GM12892 (cell line): ENCODE measurements at regions not wholly inside any gene's neighbourhood (a gene's known extent, or its start where the extent isn't known, plus 50 kb on each side); places are given as distances from the start of the nearest gene placed in this dataset.
"Not testable (repeated sequence)": the region's sequence is repeated elsewhere in the genome, so short reads cannot be mapped to it uniquely, and the experiment has no call there.

Experiments
- DNase-seq: peaks from one replicate; pipeline ENCODE4 v3.0.0; 2011; ENCODE audit not compliant: insufficient read length
- FAIRE-seq: peaks from 2 replicates; lab custom pipeline; 2011; peaks lifted over from hg19 to GRCh38; lab: Jason Lieb, UNC
- POLR2A ChIP-seq: IDR thresholded peaks from 2 replicates; pipeline ENCODE4 v1.6.1; 2011; ENCODE audit warnings: low read depth, low read length, control low read depth
- POLR2AphosphoS5 ChIP-seq: IDR thresholded peaks from 2 replicates; pipeline ENCODE4 v1.6.1; 2011; ENCODE audit warnings: low read depth, low read length, control low read depth
- TAF1 ChIP-seq: IDR thresholded peaks from 2 replicates; pipeline ENCODE4 v1.6.1; 2011; ENCODE audit warnings: low read depth, mild to moderate bottlenecking, control low read depth, low read length, borderline replicate concordance

DNA sequence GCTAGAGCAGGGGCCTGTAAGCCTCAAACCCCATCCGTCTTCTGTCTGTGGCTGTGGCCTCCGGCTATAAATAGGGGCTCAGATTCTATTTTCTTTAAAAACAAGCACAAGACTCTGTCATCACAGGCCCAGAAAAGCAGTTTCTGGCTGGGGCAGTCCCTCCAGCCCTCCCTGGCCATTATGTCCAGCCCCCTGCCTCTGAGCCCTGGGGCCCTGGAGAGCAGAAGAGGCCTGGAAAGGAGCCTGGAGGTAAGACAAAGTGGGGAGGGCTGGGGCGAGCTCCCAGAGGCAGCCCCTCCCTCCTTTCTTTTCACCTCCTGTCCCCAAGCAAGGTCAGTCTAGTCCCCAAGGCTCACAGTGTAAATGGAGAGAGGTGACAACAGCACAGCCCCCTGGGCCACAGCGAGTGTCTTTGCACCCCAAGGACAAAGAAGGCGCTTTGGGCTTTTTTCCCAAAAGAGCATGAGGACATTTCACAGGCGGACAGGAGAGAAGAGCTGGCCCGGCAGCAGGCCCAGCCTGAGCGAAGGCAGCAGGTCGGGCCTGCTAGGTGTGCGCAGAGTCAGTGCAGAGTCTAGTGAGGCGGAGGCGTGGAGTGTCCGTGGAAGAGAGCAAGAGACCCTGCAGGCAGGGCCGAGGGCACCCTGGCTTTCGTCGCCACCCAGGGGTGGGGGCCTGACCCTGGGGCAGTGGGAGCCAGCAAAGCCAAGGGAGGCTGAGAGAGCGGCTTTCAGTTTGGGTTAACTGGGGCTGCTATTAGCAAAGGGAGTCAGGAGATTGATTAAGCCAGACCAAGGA, 188.3 kb downstream of the TBC1D2B start:
- FAIRE-seq = no peak
- no peak for TF ChIP-seq POLR2AphosphoS5
- no peak for TF ChIP-seq POLR2A
- TF ChIP-seq TAF1 = no peak
- no peak for DNase-seq

DNA sequence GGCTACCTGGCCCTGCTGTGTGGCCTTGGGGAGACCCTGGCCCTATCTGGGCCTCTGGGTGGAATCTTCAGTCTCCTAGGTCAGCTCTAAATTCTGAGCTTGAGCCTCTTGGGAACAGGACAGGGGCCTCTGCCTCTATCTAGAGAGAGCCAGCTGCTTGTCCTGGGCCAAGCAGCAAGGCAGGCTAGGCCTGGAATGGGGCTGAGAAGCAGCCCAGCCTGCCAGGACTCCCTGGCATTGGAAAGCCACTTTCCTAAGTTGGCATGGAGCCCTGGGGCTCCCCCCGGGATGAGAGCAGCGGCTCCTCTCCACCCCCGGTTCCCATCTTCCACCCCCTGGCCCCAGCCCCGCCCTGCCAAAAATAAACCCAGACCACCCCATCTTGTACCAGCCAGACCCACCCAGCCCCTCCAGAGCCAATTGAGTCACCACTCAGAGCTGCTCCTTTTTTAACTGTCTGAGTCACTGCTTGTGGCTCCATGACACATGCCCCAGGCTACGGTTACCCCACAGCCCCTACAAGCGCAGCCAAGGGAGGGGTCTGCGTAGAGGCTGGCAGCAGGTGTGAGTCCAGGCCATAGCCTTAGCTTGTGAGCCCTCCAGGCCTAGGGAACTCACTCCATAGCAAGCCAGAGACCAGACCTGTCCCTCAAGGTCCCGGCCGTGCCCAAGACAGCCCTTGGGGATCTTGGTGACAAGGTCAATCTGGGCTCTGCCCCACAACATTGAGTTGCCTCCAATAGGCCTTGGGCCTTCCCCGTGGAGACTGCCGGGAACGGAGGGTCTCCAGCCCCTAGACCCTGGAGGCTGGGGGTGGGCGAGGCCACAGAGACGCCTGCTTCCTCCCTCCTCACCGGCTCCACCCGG, 189.7 kb downstream of the TBC1D2B start:
- not testable (repeated sequence) for FAIRE-seq, DNase-seq

- no peak for FAIRE-seq
- no peak for TF ChIP-seq TAF1
- no peak for DNase-seq
Observed at GRCh38 chr15:77886805-77887448, 190.6 kb downstream of the TBC1D2B start.

DNA sequence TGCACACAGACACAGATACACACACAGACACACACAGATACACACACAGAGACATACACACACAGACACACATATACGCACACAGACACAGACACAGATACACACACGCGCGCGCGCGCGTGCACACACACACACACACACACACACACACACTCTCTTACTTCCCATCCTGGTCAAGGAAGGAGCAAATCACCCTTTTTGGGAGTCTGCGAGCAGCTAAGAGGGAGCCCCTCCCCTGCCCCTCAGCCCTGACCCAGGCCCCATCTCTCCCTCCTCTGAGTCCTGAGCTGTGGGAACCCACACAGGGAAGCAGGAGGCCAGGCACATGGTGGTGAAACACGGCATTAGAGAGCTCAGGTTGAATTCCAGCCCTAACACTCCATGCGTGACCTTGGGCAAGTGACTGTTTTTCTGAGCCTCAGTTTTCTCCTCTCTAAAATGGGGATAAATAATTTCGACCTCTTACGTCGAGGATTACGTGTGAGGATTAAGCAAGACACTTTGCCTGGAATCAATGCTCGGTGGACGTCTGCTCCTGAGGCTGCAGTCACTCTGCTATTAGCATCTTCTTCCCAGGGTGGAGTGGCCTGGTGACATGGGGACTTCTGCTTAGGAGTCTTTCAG, 191.5 kb downstream of the TBC1D2B start:
- DNase-seq = not testable (repeated sequence)

GRCh38 chr15:77883012-77883411, 194.5 kb downstream of the TBC1D2B start:
- not testable (repeated sequence) for DNase-seq, FAIRE-seq

More for the DNA sequence above, 191.5 kb downstream of the TBC1D2B start:
- not testable (repeated sequence) for FAIRE-seq

DNA sequence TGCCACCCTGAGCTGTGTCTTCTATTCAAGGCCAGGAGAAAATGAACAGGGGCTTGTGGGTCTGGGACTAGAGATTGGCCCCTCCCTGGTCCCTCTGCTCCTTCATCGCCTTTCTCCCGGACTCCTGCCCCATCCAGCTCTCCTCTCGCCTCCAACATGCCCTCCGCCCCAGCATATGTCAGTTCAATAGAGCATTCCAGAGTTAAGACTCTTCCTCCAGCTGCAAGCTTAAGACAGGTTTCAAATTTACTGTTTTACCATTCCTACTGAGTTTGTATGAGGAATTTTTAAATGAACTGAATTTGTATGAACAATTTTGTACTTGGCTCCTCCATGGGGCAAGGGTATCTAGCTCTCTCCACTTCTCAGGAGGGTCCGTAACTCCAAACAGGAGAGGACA, 195.6 kb downstream of the TBC1D2B start:
- TF ChIP-seq POLR2A = no peak
- TF ChIP-seq TAF1 = no peak
- TF ChIP-seq POLR2AphosphoS5 = no peak
- DNase-seq = no peak
- no peak for FAIRE-seq

DNA sequence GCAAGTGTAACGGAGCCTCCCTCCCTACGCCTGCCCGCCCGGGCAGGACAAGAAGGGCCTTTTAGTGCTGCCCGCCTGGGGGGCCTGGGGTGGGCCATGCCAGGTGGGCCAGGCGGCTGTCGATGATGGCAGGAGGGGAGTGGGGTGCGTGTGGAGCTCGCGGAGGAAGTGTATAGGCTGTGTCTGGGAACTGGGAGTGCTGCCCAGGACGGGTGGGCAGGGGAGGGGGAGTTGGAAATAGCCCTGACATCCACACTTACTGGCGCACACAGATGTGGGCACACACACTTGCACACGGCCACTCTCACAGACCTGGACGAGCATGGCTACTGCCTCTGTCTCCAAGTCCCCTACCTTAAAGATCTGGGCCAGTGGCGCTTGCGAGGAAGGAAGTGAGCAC, 196.0 kb downstream of the TBC1D2B start:
- not testable (repeated sequence) for FAIRE-seq, DNase-seq

DNA sequence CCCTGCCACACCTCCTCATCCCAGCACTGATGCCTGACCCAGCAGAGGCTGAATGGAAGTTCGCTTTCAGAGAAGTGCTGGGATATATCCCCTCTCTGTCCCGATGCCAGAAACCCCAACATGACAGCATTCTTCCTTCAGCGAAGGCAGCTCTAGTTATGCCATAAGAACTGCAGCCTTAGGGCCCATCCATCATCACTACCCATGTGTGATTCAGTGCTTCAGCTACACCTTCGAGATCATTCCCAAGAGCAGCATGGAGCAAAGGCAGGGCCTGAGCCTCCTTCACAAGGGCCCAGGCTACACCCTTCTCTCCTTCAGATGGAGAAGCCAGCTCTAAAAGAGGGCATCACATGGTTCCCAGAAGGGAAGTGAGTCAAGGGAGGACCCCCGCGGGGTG, 198.0 kb downstream of the TBC1D2B start:
- not testable (repeated sequence) for FAIRE-seq, DNase-seq

DNA sequence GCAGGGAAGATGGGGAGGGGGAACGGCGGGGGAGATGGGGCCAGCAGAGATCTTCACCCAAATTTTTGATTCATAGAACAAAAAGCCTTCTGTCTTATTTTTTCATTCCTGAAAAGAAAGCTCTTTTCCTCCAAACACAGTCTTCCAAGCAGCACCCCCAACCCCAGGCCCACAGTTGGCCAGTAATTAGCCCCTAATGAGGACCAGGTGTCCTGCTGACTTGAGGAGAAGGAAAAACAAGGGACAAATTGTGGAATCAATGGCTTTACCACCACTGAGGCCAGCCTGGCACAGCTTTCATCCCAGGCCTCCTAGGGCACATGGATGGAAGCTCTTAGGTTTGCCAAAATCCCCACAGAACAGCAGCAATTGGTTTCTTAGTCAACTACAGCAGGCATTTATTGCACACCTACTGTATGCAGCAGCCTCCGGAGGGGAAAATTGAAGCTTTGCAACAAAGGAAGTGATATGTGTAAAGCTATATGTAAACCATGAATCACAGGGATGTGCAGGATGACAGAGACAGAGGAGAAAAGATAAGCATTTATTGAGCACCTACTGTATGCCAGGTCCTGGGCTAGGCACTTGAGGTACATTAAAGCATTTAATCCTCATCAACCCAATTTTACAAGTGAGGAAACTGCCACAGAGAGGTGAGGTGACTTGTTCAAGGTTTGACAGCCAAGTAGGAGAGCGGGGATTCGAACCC, 199.5 kb downstream of the TBC1D2B start:
- TF ChIP-seq POLR2A (no peak), POLR2AphosphoS5 (no peak), TAF1 (no peak)
- DNase-seq (no peak), FAIRE-seq (no peak)

DNA sequence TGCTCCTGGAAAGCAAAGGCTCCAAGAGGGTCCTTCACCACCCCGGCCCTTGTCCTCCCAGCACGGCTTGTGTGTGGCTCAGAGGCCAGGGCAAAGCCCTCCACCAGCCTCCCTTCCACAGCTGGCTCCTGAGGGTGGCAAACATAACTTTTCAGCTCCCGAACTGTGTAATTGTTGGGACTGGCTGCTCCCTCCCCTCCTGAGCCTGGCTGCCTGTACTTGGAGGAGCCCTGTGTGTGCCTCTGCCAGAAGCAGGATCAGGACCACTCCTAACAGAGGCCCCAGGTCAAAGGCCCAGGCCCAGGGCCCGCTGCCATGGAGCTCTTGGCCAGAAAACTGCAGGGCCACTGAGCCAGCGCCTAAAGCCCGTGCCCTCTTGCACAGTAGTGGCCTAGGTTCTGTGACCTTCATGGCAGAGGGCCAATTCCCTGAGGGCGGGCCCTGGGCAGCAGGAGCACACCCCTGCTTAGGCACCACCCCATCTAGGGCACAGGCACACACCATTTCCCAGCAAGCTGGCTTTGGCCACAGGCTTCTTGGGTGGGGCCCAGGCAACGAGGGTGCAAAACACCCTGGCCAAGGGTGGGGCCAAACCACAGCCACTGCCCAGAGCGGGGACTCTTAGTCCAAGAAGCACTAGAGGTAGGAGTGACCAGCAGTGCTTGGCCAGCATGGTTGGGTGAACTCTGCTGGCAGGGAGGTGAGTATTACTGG, 201.2 kb downstream of the TBC1D2B start:
- peak; percentile 36 for FAIRE-seq
- not testable (repeated sequence) for DNase-seq

DNA sequence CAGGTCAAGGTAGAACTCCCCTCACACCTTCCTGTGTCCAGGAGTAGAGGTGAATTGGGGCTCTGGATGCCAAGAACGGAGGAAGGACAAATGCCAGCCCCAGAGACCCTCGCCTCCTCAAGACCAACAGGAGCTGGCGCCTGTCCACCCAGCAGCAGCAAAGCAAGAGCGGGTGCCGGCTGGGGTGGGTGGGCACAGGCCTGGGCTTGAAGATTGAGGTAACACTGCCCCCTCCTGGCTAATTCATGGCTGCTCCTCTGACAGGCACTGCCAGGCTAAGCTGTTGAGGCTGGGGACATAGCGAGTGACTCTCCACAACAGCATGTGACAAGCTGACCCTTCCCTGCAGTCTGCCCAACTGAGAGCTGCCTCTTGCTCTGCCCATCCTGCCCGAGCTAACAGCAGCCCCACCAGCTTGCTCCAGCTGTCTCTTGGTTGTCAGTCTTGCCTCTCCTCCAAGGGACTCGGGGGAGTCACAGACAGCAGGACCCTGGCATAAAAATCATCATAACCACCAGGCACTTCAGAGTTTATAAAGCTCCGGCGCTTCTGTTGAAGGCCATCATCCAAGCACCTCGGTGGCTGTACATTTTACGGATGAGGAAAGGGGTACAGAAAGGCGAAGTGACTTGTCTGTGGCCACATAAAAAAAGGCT, 202.3 kb downstream of the TBC1D2B start:
- peak; percentile 82 for FAIRE-seq
- peak; percentile 53 for DNase-seq
